Activated CD4-positive, alpha-beta T cell treated with anti-CD3 and anti-CD28 coated beads, Interleukin-2, Interleukin-4, amounts not matched to agents 100 ng/mL and 50 ng/mL, durations not matched to agents 16 hours and 8 hours (primary cell): ENCODE measurements at regions not wholly inside any gene's neighbourhood (a gene's known extent, or its start where the extent isn't known, plus 50 kb on each side); places are given as distances from the start of the nearest gene placed in this dataset.

Experiments used
- DNase-seq: peaks from one replicate; pipeline ENCODE4 v3.0.0-alpha.2; 2020; ENCODE audit warnings: low spot score

GRCh38 chr16:51035711-51036110 lies 115.4 kb downstream of the SALL1 start:
- no peak for DNase-seq

- DNase-seq: no peak
Measured at GRCh38 chr16:51035110-51035498, 116.0 kb downstream of the SALL1 start.

DNA sequence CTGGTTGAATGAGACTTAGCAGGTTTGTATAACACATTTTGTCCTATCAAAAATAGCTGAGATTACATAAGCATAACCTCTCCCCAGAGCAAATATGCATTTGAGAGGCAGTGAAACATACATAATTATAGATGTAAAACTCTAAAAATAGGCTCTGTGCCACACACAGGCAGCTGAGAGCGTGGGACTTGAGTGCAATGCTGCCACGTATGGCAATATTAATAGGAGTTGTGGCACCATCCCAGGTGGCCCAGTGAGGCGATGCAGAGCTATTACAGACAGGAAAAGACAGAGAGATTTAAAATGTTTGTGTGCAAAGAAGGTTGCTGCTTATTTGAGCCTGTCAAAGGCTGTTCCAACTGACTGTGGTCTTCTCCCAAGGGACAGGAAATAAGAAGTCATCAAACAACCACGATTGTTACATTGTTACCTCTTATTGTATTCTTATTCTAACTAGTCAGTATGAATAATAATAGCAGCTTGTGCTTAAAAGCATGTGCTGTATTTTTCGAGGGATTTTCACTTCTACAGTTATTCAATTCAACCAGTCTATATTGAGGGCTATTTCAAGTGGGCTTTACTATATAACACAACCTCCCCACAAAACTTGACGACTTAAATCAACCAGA lies 116.5 kb downstream of the SALL1 start:
- no peak for DNase-seq

GRCh38 chr16:51031598-51031997 lies 119.5 kb downstream of the SALL1 start:
- DNase-seq: no peak

- DNase-seq: no peak
Measured at GRCh38 chr16:51030516-51030915, 120.6 kb downstream of the SALL1 start.

DNA sequence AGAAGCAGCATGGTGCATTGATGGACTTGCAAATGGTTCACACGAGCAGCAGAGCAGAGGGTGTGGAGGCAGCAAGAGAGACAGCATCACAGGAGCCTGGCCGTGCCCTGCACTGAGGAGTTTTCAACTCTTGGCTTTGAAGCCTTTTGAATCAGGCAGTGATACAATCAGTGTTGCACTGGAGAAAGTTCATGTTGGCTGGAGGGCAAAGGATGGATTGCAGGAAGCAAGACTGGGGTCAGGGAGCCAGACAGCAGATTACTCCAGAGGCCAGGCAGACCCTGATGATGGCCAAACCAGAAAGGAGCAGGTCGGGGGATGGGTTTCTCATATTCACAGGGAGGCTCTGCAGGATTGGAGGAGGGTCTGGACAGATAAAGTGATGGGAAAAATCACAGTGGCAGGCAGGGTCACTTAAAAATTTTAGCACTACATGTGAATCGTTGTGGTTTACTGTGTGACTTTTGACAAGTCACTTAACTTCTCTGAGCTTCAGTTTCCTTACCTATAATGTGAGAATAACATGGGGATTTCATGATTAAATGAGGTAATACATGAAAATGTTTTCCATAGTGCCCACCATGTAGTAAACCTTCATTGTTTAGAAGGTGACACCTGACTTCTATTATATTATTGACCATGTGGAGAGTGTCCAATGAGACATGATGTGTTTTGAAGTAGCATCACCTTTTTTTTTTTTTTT lies 125.3 kb downstream of the SALL1 start:
- no peak for DNase-seq

- DNase-seq: no peak
Measured at GRCh38 chr16:51024703-51025102, 126.4 kb downstream of the SALL1 start.

DNA sequence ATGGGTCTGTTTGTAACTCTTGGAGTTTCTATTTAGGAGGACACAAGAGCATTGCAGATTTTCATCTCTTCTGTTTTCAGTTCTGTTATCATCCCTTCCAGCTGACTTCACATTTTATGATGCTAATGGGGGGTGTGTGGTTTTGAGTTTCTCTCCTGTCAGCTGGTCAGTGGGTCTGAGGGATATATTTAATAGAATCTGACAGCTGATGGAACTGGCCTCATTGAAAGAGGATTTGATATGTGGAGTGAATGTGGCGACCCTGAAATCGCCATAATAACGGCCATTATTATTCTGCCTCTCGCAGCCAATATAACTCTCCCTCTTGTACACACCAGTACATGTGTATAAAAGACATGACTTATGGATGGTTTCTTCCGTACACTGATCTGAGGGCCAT lies 128.1 kb downstream of the SALL1 start:
- no peak for DNase-seq

DNA sequence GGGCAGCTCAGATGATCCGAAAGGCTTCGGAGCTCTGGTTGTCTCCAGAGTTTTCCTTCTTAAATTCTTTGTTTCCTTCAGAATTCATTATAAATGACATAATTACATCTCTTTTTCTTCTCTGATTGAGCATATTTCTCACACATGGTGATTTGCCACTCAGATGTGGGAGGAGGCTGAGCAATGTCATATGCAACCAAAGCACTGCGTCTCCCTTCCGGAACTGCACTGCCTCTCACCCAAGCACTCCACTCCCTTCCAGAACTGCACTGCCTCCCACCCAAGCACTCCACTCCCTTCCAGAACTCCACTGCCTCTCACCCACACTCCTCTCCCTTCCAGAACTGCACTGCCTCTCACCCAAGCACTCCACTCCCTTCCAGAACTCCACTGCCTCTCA lies 131.5 kb downstream of the SALL1 start:
- DNase-seq: no peak

DNA sequence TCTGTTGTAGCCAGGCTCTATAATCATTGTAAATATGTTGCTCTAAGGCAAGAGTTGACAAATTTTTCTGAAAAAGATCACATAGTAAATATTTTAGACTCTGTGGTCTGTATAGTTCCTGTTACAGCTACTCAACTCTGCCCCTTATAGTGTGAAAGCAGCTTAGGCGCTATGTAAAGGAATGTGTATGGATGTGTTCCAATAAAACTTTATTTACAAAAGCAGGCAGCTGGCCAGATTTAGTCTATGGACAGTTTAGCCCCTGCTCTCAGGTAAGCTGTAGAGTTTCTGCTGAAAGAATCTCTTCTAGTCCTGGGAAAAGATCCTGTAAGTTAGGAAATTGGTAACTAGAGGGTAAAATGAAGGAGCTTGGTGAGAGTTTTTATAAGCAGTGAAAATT lies 133.1 kb downstream of the SALL1 start:
- DNase-seq: no peak

- DNase-seq: no peak
Measured at GRCh38 chr16:51012396-51012795, 138.7 kb downstream of the SALL1 start.

- DNase-seq: no peak
Measured at GRCh38 chr16:51010817-51011216, 140.3 kb downstream of the SALL1 start.

DNA sequence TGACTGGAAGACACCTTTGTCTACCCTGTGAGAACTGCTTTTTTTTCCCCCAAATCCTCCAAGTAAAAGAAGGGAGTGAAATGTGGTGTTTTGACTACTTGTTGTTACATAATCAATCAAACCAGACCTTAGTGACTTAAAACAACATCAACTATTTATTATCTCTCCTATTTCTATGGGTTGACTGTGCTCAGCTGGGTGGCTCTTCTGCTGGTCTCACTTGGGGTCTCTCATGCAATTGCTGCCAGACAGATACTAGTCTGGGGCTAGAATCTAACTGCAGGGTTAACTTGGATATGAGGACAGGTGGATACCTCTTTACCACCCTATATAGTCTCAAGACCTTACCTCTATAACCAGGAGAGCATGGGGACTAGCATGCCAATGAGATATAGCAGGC lies 141.3 kb downstream of the SALL1 start:
- no peak for DNase-seq

DNA sequence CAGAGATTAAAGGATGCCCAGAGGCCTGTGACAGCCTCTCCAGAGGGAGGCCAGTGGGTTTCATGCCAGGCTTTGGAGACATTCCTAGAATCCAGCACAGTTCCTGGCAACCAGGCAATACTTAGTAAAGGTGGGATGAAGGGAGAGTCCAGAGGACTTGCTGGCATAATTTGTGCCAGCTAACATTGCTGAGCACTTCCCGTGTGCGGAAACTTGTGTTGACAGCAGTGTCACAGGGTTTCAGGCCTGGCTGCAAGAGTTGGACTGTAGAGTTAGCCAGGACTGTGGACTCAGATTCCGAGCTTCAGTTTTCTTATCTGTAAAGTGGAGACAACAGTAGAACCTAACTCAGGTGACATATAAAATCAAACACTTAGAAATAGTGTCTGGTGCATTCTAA lies 141.7 kb downstream of the SALL1 start:
- DNase-seq: no peak

- DNase-seq: no peak
Measured at GRCh38 chr16:51008607-51009006, 142.5 kb downstream of the SALL1 start.

- DNase-seq: no peak
Measured at GRCh38 chr16:51008037-51008436, 143.0 kb downstream of the SALL1 start.

- no peak for DNase-seq
Measured at GRCh38 chr16:51003850-51004566, 147.1 kb downstream of the SALL1 start.

DNA sequence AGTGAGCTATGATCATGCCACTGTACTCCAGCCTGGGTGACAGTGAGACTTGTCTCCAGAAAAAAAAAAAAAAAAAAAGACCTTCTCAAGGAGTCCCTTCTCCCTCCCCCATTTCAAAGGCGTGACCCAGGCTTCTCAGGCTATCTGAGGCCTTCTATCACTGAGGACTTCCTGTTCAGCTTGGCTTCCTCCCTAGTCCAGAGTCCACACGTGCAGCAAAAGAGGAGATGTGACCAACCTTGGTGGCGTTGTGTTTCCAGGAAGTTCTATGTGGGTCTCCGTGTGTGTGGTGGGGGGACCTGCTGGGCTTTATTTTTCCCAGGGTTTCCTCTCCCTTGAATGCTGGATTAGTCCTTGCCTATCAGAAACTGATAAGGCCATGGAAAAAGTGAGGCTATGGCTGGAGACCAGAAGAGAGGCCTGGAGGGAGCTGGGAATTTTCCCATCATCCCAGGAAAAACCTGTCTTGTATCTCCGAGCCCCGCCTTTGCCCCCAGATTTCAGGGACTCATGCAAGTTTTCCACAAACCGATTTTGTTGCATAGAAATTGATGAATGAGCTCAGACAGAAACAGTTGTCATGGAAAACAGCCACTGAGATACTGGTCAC lies 148.1 kb downstream of the SALL1 start:
- DNase-seq: no peak

GRCh38 chr16:50999181-50999580 lies 151.9 kb downstream of the SALL1 start:
- no peak for DNase-seq

DNA sequence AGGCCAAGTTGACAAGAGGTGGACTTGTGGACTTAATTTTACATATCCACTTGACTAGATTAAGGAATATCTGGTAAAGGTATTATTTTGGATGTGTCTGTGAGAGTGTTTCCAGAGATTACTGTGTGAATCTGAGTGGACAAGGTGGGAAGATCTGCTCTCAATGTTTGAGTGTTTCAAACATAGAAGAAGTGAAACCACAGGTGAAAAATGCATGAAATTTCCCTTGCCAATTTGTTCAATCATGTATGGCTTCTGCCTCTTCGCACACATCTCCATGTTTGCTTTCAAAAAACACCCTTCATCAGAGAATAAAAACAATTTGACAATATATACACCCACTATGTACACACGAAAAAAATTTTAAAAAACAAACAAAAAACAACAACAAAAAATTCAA lies 152.7 kb downstream of the SALL1 start:
- no peak for DNase-seq

DNA sequence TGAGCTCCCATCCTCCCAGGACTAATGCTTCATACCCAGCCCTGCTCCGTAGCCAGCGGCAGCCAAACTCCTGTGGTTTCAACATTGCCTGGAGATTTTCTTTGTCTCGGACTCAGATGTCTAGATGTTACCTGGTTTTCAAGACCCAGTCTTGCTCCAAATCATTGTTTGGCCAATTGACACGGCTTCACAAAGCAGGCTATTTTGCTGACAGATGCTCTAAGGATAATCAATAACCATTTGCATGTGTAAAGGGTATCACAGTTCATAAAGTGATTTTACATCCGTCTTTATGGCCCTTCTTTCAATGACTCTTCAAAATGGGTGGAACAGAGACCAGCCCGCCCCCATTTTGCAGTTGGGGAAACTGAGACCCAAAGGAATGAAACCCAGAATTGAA lies 153.4 kb downstream of the SALL1 start:
- no peak for DNase-seq

DNA sequence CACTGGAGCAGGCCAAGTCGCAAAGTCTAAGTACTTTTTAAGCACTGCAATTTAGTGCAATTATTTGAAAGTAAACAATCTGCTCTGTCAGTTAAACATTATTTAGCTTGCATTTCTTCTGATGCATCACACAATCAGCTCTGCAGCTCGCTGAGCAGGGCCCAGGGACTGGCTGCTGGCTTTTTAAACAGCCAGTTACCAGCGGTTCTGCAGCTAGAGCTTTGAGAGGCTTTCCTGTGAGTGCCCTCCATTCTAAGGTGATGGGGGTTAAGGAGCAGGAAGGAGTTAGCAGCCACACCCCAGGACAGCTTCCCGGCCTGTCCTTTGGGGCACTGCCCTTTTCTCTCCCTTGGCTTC lies 154.3 kb downstream of the SALL1 start:
- no peak for DNase-seq

DNA sequence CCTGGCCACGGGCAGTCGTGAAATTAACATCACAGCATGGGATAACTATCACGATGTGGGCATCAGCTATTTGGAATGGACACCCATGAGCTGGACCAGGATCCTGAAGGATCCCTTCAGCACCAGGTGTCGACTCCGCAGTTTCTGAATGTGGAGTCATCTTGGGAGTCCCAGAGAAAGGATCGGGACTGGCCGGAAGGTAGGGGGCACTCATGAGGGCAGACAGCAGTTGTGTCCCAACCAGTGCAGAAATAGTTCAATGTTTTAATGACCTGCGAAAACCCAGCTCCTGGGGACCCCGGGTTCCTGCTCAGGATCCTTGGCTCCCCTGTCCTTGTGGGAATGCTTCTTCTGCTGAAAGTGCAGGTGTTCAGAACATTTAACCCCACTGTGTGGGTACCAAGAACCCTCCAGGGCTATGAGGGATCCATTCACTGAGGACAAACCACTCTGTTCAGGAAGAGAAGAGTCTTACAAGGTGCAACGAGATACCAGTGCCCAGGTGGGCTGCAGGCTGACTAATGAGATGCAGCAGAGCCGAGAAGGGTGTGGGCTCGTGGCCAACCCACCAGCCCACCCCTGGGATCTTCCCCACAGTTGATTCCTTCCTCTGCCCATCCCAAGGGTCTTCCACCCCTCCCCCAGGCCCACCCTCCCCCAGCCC lies 154.8 kb downstream of the SALL1 start:
- no peak for DNase-seq
